TTC549 (cell line): ENCODE measurements at regions not wholly inside any gene's neighbourhood (a gene's known extent, or its start where the extent isn't known, plus 50 kb on each side); places are given as distances from the start of the nearest gene placed in this dataset.

Source experiments
- FAIRE-seq: peaks from 2 replicates; lab custom pipeline; 2012; peaks lifted over from hg19 to GRCh38; lab: Jason Lieb, UNC

- FAIRE-seq: no peak
These were observed 568.8 kb upstream of the PCDH15 start for GRCh38 chr10:55369670-55370420.

GRCh38 chr10:55368467-55368866 lies 567.4 kb upstream of the PCDH15 start:
- no peak for FAIRE-seq

GRCh38 chr10:55367555-55367954 lies 566.5 kb upstream of the PCDH15 start:
- no peak for FAIRE-seq

DNA sequence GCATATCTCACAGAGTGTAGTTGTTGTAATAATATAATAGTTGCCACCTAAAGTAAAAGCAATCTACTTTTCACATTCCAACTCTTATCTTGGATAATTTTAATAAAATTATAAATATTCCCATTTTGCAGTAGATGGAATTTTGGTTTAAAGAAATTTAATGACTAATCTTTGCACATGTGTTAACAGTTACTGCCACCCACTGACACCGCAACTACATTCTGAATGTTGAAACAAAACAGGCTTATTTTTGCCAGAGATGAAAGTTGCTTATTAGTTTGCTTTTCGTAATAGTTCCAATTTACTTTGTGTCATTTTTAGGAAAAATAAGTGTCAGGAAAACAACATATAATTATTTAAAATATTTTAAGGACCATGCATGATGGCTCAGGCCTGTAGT lies 557.5 kb upstream of the PCDH15 start:
- no peak for FAIRE-seq

GRCh38 chr10:55353414-55353813 lies 552.4 kb upstream of the PCDH15 start:
- FAIRE-seq: no peak

DNA sequence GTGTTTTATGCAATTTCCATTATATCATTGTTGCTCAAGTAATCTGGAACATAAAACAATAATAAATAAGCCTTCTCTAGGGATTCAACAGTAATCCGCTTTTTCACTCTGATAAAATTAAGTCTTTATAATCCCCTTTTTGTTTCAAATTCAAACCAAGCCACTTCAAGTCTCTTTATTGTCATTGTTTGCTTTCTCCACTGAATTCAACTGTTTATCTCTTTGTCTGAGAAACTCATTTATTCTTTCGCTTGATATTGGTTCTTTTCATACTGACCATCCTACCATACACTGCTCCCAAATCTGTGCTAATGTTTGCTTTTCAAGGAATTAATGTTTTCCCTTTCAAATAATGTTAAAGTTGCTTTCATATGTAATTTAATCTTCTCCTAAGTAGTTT lies 550.4 kb upstream of the PCDH15 start:
- no peak for FAIRE-seq

- no peak for FAIRE-seq
These were observed 547.5 kb upstream of the PCDH15 start for GRCh38 chr10:55348534-55348933.

- FAIRE-seq: no peak
These were observed 529.5 kb upstream of the PCDH15 start for GRCh38 chr10:55330486-55330885.

DNA sequence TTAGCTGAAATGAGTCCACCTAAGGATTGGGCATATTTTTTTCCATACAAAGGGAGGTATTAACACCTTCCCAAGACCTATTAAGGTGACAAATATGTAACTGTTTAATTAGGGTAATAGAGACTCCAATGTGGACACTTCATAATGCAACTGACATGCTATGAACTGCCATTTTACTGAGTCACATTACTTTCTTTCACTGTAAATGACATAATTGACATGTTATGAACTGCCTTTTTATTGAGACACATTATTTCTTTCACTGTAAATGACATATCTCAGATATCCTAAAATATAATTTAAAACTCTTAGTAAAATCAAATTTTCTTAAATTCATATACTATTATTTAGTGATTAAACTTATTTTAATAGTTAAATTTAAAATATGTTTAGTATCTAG lies 528.8 kb upstream of the PCDH15 start:
- FAIRE-seq: no peak

- FAIRE-seq: no peak
These were observed 519.2 kb upstream of the PCDH15 start for GRCh38 chr10:55320187-55320700.

GRCh38 chr10:55311848-55312635 lies 511.0 kb upstream of the PCDH15 start:
- no peak for FAIRE-seq

GRCh38 chr10:55310143-55310542 lies 509.1 kb upstream of the PCDH15 start:
- no peak for FAIRE-seq

DNA sequence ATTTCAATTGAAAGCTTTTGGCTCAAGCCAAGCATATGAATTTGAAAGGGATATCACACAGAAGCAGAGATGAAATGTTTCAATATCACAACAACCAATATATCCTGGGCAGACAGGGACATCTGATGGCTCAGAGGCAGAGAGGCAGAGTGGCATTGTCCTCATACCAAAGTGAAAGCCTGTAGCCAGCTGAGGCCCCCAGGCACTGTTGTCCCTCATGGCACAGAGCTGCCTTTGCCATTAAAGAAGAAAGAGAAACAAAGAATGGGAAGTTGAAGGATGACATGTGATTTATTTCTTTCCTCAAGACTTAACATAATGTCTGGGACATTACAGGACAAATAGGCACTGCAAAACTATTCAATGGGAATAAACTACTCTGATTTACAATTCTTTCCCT lies 504.3 kb upstream of the PCDH15 start:
- no peak for FAIRE-seq

- no peak for FAIRE-seq
These were observed 486.3 kb upstream of the PCDH15 start for GRCh38 chr10:55287346-55287745.

- no peak for FAIRE-seq
These were observed 482.0 kb upstream of the PCDH15 start for GRCh38 chr10:55283031-55283430.

- FAIRE-seq: no peak
These were observed 479.7 kb upstream of the PCDH15 start for GRCh38 chr10:55280696-55281095.

DNA sequence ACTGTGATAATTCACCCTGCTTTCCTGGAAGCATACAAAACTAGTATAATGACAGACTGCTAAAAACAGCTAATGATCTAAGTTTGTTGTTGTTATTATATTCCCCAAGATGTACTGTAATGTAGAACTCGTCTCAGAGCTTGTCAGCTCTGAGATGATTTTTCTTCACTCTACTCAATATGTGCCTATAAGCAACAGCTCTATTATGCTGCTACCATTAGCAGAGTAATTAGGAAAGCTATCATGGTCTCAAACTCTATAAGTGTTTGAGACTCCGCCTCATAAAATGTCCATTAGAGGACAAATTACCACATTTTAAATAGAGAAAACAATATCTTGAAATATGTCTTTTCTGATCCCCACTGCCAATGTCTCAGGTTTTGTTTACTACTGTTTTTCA lies 476.5 kb upstream of the PCDH15 start:
- no peak for FAIRE-seq

DNA sequence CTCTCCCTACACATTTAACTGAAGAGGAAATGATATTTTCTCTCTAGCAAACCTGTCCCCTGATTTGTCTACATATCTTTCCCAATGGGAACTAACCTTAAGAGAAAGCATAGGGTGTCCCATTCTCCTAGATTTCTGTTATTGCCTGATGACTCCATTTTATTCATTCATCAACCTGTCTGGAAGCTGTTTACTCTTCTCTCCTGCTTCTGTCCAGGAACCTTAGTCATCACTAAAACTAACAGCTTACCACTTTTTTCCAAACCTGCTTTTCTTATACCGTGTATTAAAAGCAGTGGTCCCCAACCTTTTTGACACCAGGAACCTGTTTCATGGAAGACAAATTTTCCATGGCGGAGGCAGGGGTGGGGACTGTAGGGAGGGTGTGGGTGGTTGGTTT lies 473.3 kb upstream of the PCDH15 start:
- FAIRE-seq: no peak

DNA sequence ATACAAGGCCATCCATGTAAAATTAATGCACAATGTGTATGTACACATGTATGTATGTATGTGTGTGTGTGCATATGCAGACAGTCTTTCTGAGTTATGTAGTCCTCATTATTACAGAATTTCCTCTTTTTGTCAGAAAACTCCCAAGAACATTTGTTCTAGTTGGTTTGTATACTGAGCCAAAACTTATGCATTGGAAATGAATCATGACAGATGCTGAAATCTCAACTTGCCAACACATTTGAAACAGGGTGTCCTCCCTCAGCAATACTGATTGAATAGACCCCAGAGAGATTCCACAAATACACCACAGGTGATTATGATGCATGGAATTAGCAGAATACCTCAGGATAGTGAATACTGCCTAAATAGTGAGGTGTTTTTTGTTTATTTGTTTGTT lies 472.9 kb upstream of the PCDH15 start:
- FAIRE-seq: no peak

- FAIRE-seq: no peak
These were observed 471.9 kb upstream of the PCDH15 start for GRCh38 chr10:55272886-55273285.

GRCh38 chr10:55266797-55267196 lies 465.8 kb upstream of the PCDH15 start:
- FAIRE-seq: no peak

GRCh38 chr10:55263327-55263726 lies 462.3 kb upstream of the PCDH15 start:
- FAIRE-seq: no peak

DNA sequence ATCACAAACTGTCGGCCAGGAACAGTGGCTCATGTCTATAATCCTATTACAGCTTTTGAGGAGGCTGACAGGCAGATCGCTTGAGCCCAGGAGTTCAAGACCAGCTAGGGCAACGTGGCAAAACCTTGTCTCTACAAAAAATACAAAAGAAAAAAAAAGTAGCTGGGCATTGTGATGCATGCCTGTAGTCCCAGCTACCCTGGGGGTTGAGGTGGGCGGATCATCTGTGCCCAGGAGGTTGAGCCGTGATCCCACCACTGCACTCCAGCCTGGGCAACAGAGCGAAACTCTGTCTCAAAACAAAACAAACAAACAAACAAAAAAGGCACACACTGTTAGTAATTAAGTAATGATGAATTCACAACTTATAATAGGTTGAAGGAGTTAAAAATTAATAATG lies 441.5 kb upstream of the PCDH15 start:
- FAIRE-seq: no peak

GRCh38 chr10:55237462-55237861 lies 436.4 kb upstream of the PCDH15 start:
- FAIRE-seq: no peak
